Stimulated activated naive B cell treated with anti-CD40 and anti-IgM and Interleukin-4, amounts not matched to agents 10 μg/mL and 1 μg/mL and 100 μg/mL, for 72 hours (primary cell): ENCODE measurements at regions not wholly inside any gene's neighbourhood (a gene's known extent, or its start where the extent isn't known, plus 50 kb on each side); places are given as distances from the start of the nearest gene placed in this dataset.

Source experiments
- ATAC-seq, 2 donors: fragments of 150-1000 bp; cut with Tn5 transposase; replicated peaks; 2 replicates each; pipeline ENCODE4 v1.10.0; 2021; ENCODE audit warnings: moderate library complexity in 1 of 2
- DNase-seq: peaks from one replicate; pipeline ENCODE4 v3.0.0; 2021
- H3K27ac Mint-ChIP-seq: one replicate; pipeline ENCODE4 v1.8.0; 2022; ENCODE audit warnings: mild to moderate bottlenecking, mixed read lengths
- H3K27me3 Mint-ChIP-seq, 2 donors: one replicate each; pipeline ENCODE4 v1.8.0; 2022; ENCODE audit warnings: mixed read lengths in 2 of 2
- H3K36me3 Mint-ChIP-seq, 2 donors: one replicate each; pipeline ENCODE4 v1.8.0; 2022; ENCODE audit warnings: mixed read lengths in 2 of 2, mild to moderate bottlenecking in 1 of 2
- H3K4me1 Mint-ChIP-seq, 2 donors: one replicate each; pipeline ENCODE4 v1.8.0; 2022; ENCODE audit warnings: mixed read lengths in 2 of 2, mild to moderate bottlenecking in 1 of 2
- H3K4me3 Mint-ChIP-seq, 2 donors: one replicate each; pipeline ENCODE4 v1.8.0; 2022; ENCODE audit warnings: mild to moderate bottlenecking in 2 of 2, mixed read lengths in 2 of 2, moderate library complexity in 1 of 2
- H3K9me3 Mint-ChIP-seq, 2 donors: one replicate each; pipeline ENCODE4 v1.8.0; 2022; ENCODE audit warnings: mixed read lengths in 2 of 2, mild to moderate bottlenecking in 1 of 2

GRCh38 chr6:108762394-108762793, 85.8 kb upstream of the ARMC2 start:
- H3K27me3 Mint-ChIP-seq = peaks cover 0 to 16% of the 10 kb centered on the region in 2 donors
- H3K27ac Mint-ChIP-seq = no peak overlapping the region
- ATAC-seq = peak; percentile 87 to 91
- H3K4me3 Mint-ChIP-seq = no peak overlapping the region
- H3K4me1 Mint-ChIP-seq = peaks cover 12 to 13% of the 10 kb centered on the region in 2 donors
- no peaks in the 10 kb centered on the region for H3K9me3 Mint-ChIP-seq
- DNase-seq = peak; percentile 11
- no peaks in the 10 kb centered on the region for H3K36me3 Mint-ChIP-seq

- DNase-seq (no peak), ATAC-seq (no peak)
- no peaks in the 10 kb centered on the region for H3K36me3 Mint-ChIP-seq
- H3K27me3 Mint-ChIP-seq = peaks cover 0 to 16% of the 10 kb centered on the region in 2 donors
- H3K27ac Mint-ChIP-seq = no peak overlapping the region
- H3K4me1 Mint-ChIP-seq = peaks cover 12 to 13% of the 10 kb centered on the region in 2 donors
- H3K9me3 Mint-ChIP-seq = no peaks in the 10 kb centered on the region
- H3K4me3 Mint-ChIP-seq = no peak overlapping the region
Observed at GRCh38 chr6:108763931-108764579, 84.2 kb upstream of the ARMC2 start.

- Mint-ChIP-seq H3K4me1 (peaks cover 12 to 13% of the 10 kb centered on the region in 2 donors), H3K27me3 (peaks cover 0 to 16% of the 10 kb centered on the region in 2 donors), H3K27ac (no peak overlapping the region), H3K36me3 (no peaks in the 10 kb centered on the region), H3K4me3 (no peak overlapping the region), H3K9me3 (no peaks in the 10 kb centered on the region)
- ATAC-seq (no peak), DNase-seq (no peak)
Observed at GRCh38 chr6:108764580-108764950, 83.7 kb upstream of the ARMC2 start.

GRCh38 chr6:108765495-108765894, 82.7 kb upstream of the ARMC2 start:
- H3K4me1 Mint-ChIP-seq = peaks cover 12 to 13% of the 10 kb centered on the region in 2 donors
- H3K27ac Mint-ChIP-seq = no peak overlapping the region
- H3K36me3 Mint-ChIP-seq = no peaks in the 10 kb centered on the region
- no peak for DNase-seq
- peaks cover 0 to 16% of the 10 kb centered on the region in 2 donors for H3K27me3 Mint-ChIP-seq
- H3K4me3 Mint-ChIP-seq = no peak overlapping the region
- no peaks in the 10 kb centered on the region for H3K9me3 Mint-ChIP-seq
- ATAC-seq = no peak

- H3K4me1 Mint-ChIP-seq = peaks cover 8 to 10% of the 10 kb centered on the region in 2 donors
- H3K9me3 Mint-ChIP-seq = no peaks in the 10 kb centered on the region
- H3K27ac Mint-ChIP-seq = no peak overlapping the region
- ATAC-seq (no peak), DNase-seq (no peak)
- H3K4me3 Mint-ChIP-seq = no peak overlapping the region
- H3K27me3 Mint-ChIP-seq = peaks cover 0 to 9% of the 10 kb centered on the region in 2 donors
- no peaks in the 10 kb centered on the region for H3K36me3 Mint-ChIP-seq
Observed at GRCh38 chr6:108766419-108766818, 81.8 kb upstream of the ARMC2 start.

GRCh38 chr6:108766886-108767285, 81.3 kb upstream of the ARMC2 start:
- ATAC-seq = no peak
- H3K4me3 Mint-ChIP-seq = no peak overlapping the region
- H3K27me3 Mint-ChIP-seq = peaks cover 0 to 6% of the 10 kb centered on the region in 2 donors
- H3K4me1 Mint-ChIP-seq = peaks cover 5 to 7% of the 10 kb centered on the region in 2 donors
- H3K27ac Mint-ChIP-seq = no peak overlapping the region
- no peak for DNase-seq
- H3K9me3 Mint-ChIP-seq = no peaks in the 10 kb centered on the region
- H3K36me3 Mint-ChIP-seq = no peaks in the 10 kb centered on the region

- H3K4me3 Mint-ChIP-seq = no peak overlapping the region
- peaks cover 0 to 6% of the 10 kb centered on the region in 2 donors for H3K27me3 Mint-ChIP-seq
- no peaks in the 10 kb centered on the region for H3K9me3 Mint-ChIP-seq
- ATAC-seq (no peak), DNase-seq (no peak)
- H3K4me1 Mint-ChIP-seq = peaks cover under 1 to 1% of the 10 kb centered on the region in 2 donors
- H3K36me3 Mint-ChIP-seq = no peaks in the 10 kb centered on the region
- H3K27ac Mint-ChIP-seq = no peak overlapping the region
Observed at GRCh38 chr6:108767418-108768165, 80.6 kb upstream of the ARMC2 start.

GRCh38 chr6:108768166-108768555, 80.1 kb upstream of the ARMC2 start:
- no peak overlapping the region for H3K4me3 Mint-ChIP-seq
- H3K36me3 Mint-ChIP-seq = no peaks in the 10 kb centered on the region
- peaks cover 0 to 6% of the 10 kb centered on the region in 2 donors for H3K27me3 Mint-ChIP-seq
- no peak for ATAC-seq
- H3K4me1 Mint-ChIP-seq = no peaks in the 10 kb centered on the region
- no peaks in the 10 kb centered on the region for H3K9me3 Mint-ChIP-seq
- no peak overlapping the region for H3K27ac Mint-ChIP-seq
- no peak for DNase-seq

- Mint-ChIP-seq H3K9me3 (no peaks in the 10 kb centered on the region), H3K4me3 (no peak overlapping the region)
- ATAC-seq = no peak
Observed at GRCh38 chr6:108768792-108769524, 79.3 kb upstream of the ARMC2 start.

GRCh38 chr6:108771421-108771820, 76.8 kb upstream of the ARMC2 start:
- no peak overlapping the region for H3K27ac Mint-ChIP-seq
- no peaks in the 10 kb centered on the region for H3K27me3 Mint-ChIP-seq
- H3K36me3 Mint-ChIP-seq = no peaks in the 10 kb centered on the region
- DNase-seq (no peak), ATAC-seq (no peak)
- no peaks in the 10 kb centered on the region for H3K9me3 Mint-ChIP-seq
- no peaks in the 10 kb centered on the region for H3K4me1 Mint-ChIP-seq
- no peak overlapping the region for H3K4me3 Mint-ChIP-seq

More at GRCh38 chr6:108768792-108769524, 79.3 kb upstream of the ARMC2 start:
- Mint-ChIP-seq H3K4me1 (no peaks in the 10 kb centered on the region), H3K27me3 (peaks cover 0 to 6% of the 10 kb centered on the region in 2 donors), H3K27ac (no peak overlapping the region), H3K36me3 (no peaks in the 10 kb centered on the region)
- no peak for DNase-seq

- Mint-ChIP-seq H3K27ac (no peak overlapping the region), H3K4me3 (no peak overlapping the region), H3K36me3 (no peaks in the 10 kb centered on the region), H3K9me3 (no peaks in the 10 kb centered on the region), H3K4me1 (peaks cover 3 to 6% of the 10 kb centered on the region in 2 donors), H3K27me3 (no peaks in the 10 kb centered on the region)
- DNase-seq = no peak
- no peak for ATAC-seq
Observed at GRCh38 chr6:108774555-108774954, 73.7 kb upstream of the ARMC2 start.

GRCh38 chr6:108777536-108777935, 70.7 kb upstream of the ARMC2 start:
- peaks cover 11 to 24% of the 10 kb centered on the region in 2 donors for H3K4me1 Mint-ChIP-seq
- no peak for ATAC-seq
- H3K27me3 Mint-ChIP-seq = peaks cover 8 to 10% of the 10 kb centered on the region in 2 donors
- no peak overlapping the region for H3K27ac Mint-ChIP-seq
- no peak for DNase-seq
- no peaks in the 10 kb centered on the region for H3K36me3 Mint-ChIP-seq
- no peaks in the 10 kb centered on the region for H3K9me3 Mint-ChIP-seq
- H3K4me3 Mint-ChIP-seq = no peak overlapping the region

- Mint-ChIP-seq H3K4me3 (no peak overlapping the region), H3K36me3 (no peaks in the 10 kb centered on the region), H3K4me1 (peaks cover 11 to 29% of the 10 kb centered on the region in 2 donors), H3K27me3 (peaks cover 18 to 20% of the 10 kb centered on the region in 2 donors), H3K9me3 (no peaks in the 10 kb centered on the region), H3K27ac (no peak overlapping the region)
- no peak for DNase-seq
- ATAC-seq = no peak
Observed at GRCh38 chr6:108778421-108779186, 69.6 kb upstream of the ARMC2 start.
